NCI-H2029 (cell line): ENCODE measurements at regions not wholly inside any gene's neighbourhood (a gene's known extent, or its start where the extent isn't known, plus 50 kb on each side); places are given as distances from the start of the nearest gene placed in this dataset.
"Not testable (repeated sequence)": the region's sequence is repeated elsewhere in the genome, so short reads cannot be mapped to it uniquely, and the experiment has no call there.

Source experiments
- DNase-seq: peaks from one replicate; lab custom pipeline; 2025; lab: John Stamatoyannopoulos, UW

DNA sequence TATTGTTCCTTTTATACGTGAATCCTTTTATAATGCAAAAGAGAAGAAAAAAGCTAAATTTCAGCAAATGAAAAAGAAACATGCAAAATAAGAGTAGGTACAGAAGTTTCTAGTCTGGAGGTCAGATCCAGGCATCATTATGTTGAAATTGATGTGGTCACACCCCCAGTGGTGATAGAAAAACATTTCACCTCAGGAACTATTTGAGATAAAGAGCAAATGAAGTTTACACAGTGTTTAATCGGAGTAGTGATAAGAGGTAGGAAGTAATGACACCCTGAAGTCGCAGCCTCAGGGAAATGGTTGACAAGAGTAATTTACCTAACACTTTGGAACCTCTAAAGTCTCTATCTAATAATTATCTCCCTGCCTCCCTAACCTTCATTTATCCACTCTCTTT is 536.0 kb upstream of the STEAP1 start:
- DNase-seq, result no peak

DNA sequence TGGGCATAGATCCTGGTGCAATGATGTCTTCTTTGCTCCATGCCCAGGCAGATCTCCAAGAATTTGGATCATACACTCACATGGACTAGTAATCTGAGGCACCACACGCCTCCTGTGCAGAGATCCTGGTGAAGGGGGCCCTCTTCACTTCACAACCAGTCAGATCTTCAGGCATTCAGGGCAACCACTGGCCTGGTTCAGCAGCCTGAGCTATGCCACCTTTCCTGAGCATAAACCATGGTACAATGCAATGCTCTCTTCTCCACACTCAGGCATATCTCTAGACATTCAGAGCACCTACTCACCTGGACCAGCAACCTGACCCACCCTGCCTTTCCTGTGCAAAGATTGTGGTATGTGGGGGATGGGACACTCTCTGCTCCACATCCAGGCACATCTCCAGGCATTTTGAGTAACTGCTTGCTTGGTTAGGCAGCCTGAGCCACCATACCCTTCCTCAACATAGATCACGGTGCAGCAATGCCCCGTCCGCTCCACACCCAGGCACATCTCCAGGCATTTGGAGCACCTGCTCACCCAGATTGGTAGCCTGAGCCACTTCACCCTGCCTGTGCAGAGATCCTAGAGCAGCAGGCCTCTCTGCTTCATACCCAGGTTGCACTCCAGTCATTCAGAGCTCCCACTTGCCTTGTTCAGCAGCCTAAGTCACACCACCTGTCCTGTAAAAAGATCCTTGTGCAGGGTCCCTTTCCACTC is 532.2 kb upstream of the STEAP1 start:
- no peak for DNase-seq

DNA sequence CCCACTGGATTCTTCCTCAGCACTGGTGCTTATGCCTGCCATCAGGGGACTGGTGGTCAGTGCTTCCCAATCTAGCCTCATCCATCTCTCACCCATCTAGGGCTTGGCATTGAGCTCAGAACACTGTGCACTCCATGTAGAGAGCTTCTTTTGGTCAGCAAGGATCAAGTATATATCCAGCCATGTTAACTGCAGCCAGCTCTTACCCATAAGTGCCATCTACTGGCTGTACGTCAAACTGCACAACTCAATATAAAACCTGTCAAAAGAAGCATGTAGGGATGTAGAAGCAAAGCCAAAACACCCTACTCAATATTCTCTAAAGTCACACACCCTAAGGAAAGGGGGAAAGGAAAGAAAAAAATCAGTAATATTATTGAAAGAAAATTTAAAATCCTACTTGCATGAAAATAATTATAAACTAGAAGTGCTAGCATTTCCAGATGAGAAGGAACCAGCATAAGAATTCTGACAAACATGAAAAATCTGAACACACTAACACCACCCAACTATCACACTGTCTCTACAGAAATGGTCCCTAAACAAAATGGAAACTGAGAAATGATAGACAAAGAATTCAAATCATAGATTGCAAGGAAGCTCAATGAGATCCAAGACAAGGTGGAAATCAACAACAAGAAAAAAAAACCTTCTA is 531.1 kb upstream of the STEAP1 start:
- DNase-seq, result peak; percentile 16

DNA sequence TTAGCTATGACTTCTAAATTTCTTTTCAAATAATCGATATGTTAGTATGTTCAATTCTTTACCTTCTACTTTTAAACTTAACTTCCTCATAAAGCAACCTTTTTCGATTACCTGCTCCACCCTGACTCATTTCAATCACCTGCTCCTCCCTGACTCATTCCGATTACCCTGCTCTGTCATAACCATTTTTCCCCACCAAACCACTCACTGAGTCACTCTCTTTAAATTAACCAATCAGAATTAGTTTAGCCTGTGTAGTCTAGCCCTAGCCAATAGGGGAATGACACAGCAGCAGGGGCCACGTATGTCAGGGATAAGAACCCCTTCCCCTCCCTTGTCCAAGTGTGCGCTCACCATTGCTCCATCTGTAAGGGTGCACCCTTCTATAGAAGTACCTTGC is 530.1 kb upstream of the STEAP1 start:
- DNase-seq, result not testable (repeated sequence)

DNA sequence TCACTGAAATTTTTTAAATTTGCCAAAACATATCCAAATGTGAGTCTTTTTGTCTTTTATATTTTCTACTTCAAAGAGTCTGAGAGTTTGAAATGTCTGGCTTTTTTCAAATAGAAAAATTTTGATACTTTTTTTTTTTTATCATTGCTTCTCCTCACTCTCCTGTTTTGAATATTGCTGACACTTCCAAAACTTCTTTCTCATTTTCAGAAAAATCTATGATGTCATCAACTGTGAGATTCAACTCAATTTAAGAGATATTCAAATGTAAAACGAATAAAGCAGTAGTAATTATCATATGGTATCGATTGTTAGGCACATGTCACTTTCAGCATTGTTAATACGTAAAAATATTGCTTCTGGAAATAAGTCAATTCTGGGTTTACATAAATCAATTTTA is 505.8 kb upstream of the STEAP1 start:
- no peak for DNase-seq

DNA sequence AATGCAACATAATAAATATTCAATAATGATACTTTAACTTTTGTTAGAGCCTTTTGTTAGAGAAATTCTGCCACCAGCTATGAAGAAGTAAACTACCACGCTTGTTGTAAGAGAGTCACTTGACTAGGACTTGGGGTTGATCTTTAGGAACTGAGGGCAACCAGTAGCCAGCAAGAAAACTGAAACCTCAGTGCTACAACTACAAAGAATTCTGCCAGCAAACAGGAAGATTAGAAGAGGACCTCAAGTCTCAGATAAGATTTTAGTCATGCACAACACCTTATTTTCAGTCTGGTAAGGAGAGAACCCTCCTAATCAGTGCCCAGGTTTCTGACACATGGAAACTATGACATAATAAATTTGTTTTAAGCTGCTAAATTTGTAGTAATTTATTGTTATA is 498.3 kb upstream of the STEAP1 start:
- no peak for DNase-seq

DNA sequence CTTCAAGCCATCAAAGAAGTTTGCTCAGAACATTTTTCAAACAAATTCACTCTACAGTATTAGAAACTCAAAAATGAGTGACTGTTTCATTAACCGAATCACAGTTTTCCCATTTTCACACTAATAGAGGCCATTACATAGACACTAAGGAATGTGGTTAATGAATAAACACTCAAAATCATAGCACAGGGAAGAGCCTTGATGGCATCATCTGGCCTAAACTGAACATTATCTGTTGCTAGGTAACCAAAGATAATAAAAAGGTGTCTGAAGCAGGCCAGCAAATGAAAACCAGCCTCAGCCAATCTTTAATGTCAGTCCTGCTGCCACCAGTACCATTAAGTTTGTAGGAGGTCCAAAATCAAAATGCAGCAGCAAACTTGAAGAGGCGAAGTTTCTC is 492.4 kb upstream of the STEAP1 start:
- no peak for DNase-seq

DNA sequence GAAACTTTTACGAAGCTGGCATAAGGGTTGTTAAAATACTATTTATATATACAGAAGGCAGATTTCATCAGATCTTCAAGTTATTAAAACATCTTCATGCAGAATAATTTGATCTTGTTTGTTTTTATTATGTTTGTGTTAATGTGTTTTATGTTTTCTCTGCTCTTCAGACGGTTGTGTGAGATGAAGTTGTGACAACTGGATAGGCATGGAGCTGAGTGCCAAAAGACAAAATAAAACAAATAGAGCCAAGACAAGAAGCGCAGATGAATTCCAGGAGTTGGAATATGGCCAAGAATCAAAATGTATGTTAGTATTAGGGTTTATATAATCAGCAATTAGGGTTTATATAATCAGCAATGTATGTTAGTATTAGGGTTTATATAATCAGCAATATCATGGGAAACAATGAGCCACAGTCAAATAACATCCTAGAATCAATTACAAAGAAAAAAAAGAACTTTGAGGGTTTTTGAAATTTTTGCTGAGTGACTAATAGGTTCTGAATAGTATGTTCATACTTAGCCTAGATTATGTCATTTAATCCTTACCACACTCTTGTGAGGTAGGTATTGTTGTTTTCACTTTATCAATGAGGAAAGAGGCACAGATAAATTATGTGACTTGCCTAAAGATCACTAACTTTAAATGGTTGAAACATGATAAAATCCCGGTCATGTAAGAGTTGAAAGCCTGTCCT is 488.0 kb upstream of the STEAP1 start:
- no peak for DNase-seq

DNA sequence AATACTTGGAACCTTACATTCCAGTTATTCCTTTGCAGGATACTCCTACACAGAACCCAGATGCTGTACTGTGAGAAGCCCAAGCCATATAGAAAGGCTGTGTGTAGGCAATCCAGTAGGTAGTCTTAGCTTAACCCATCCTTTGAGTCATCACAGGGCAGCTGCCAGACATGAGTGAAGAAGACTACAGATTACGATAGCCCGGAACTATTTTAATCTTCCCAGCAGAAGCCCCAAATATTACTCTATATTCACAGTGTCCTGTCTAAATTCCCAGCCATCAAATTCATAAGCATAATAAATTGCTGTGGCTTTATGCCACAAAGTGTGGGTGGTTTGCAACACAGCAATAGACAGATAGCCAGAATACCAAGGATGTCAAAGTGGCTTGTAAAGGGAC is 474.1 kb upstream of the STEAP1 start:
- no peak for DNase-seq

DNA sequence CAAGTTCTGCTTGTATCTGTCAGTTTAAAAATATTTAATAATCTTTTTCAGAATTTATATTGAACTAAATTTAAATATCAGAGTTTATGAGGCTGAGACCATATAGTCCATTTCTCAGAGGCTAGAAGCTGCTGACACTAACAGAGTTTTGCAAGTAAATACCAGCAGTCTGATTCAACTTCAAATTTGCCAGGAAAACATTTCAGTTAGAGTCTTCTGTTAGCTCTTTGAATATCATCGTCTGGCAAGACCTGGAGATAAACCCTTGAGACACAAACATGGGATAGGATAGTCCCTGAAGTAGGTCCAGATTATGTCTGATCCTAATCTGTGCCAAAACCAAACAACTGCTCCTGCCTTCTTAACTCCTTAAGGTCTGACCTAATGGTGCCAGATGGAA is 472.8 kb upstream of the STEAP1 start:
- DNase-seq, result no peak

DNA sequence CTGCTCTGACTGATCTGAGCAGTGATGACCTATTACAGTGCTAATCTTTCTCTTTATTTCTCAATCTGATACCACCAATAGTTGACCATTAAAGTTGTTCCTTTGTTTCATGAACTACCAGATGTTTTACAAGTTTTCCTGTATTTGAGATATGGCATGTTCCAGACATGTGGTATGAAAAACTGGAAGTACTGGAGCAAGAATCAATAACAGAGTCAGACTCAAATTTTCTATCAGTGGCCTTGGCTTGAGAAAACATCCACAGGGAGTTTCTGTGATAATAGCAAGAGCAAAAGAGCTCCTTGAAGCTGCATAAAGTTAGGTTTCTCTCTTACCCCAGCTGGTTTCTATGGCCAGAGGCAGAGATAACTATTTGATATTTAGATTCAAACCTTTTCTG is 469.0 kb upstream of the STEAP1 start:
- no peak for DNase-seq

DNA sequence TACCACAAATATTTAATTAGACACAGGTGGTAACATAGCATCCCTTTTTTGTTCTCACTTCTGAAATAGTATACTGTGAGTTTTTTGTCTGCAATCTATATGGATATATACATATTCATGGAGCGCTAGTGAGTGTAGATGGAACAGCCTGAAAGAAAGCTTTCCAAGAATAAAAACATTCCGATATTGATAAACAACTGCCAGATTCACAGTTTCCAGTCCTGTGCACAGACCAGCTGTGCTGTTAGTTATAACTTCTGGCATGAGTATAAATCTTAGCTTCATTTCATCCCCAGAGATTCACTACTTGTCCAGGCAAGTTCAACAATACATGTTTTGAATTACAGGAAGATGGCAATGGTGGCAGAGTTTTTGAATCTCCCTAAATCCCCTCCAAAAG is 467.1 kb upstream of the STEAP1 start:
- DNase-seq, result no peak

DNA sequence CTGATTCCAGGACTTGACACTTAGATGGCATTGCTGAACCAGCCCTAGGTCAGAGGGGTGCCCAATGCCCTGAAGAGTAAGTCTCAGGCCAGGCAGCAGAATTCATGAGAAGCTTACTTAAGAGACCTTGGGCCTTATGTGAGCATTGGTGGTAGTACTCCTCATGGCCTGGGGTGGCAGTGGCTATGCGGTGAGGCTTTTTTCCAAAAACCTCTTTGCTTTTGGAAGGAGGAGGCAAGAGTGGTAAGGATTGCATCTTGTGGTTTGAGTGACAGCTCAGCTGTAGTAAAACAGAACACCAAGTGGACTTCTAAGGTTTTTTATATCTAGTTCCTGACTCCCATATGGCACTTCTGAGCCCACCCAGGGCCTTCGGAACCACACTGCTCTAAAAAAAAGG is 459.0 kb upstream of the STEAP1 start:
- DNase-seq, result no peak

DNA sequence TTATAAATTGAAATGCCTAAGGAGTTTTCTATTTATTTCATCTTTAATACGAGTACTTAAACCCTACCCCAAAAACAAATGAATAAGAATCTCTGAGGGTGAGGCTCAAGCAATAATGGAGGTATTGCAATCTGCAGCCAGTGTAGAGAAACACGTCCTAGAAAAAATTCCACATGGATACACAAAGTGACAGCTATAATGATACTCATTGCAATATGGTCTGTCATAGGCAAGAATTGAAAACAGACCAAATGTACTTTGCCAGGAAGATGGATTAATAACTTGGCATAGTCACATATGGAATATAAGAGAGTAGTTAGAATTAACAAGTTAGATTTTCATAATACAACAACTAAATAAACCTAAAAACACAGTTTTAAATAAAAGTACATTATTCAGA is 440.1 kb upstream of the STEAP1 start:
- DNase-seq, result no peak

DNA sequence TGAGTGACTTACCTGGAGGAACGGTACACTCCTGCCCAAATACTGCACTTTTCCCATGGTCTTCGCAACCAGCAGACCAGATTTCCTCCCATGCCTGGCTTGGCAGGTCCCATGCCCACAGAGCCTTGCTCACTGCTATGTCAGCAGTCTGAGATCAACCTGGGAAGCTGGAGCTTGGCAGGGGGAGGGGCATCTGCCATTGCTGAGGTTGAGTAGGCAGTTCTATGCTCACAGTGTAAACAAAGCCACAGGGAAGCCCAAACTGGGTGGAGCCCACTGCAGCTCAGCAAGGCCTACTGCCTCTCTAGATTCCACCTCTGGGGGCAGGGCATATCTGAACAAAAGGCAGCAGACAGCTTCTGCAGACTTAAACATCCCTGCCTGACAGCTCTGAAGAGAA is 435.3 kb upstream of the STEAP1 start:
- peak; percentile 0 for DNase-seq

DNA sequence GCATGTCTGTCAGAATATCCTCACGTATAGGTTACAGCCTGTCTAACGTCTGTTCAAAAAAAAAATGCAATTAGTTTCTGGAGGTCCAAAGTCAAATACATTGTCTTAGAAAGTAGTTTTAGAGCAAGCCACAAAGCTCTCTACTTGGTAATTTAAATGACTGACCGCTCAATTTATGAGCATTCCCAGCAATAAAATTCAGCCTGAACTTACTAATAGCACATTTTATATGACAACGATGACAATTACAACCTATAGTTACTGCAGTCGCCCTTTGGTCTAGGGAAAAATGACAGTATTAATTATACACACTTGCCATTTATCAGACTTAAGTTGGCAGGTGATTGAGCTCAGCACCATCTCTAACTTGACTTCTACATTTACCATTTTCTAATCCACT is 425.8 kb upstream of the STEAP1 start:
- DNase-seq, result no peak

DNA sequence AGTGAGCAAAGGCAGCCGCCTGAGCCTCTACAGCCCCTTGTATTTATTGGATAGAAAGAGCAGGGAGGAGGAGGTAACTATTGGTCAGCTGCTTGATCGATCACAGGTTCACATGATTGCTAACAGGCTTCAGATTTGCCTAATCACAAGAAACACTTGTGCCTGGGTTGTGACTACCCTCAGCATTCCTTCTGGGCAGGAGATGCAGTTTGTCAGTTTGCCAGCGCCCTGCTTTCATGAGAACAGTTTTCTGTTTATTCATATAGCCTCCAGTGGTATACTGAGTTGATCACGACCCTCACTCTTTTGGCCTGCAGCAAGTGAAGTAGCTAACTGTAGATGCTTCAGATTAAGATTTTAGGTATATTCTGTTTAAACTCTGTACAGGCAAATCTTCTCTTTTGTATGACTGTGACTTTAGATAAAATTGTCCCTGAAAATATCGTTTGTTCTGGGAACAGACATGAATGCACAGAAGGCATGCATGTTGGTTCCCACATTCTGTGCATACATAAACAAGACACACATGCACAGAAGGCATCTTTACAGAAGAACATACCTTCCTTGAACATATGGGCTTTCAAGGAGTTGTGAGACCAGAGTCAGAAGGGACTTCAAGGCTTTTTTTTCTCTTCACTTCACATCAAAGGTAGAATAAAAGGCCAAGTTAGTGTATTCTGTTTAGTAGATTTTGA is 422.4 kb upstream of the STEAP1 start:
- DNase-seq, result no peak

DNA sequence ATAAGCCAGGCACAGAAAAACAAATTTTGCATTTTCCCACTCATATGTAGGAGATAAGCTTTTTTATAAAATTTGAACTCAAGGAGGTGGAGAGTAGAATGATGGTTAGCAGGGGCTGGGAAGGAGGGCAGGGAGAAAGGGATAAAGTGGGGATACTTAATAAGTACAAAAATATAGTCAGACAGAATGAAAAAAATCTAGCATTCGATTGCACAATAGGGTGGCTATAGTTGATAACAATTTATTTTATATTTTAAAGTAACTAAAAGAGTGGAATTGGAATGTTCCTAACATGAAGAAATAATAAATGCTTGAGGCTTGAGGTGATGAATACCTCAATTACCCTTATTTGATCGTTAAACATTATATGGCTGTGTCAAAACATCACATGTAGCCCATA is 415.7 kb upstream of the STEAP1 start:
- no peak for DNase-seq

DNA sequence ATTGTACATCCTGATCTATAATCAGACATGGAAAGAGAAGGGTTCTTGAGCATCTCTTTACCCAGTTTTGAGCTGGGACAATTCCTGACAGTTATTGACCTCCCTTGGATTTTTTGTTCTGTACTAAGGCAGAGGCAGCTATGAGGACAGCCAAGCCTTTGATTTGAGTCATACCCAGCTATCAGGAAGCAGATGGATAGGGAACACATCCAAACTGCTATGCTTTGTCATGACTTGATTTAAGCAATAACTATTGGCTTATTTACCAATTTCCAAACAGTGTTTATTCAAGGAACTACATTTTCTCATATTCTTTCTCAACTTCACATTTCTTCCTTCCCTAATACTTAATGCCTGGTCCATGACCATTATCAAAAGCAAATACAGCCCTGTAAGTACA is 396.4 kb upstream of the STEAP1 start:
- DNase-seq, result no peak

DNA sequence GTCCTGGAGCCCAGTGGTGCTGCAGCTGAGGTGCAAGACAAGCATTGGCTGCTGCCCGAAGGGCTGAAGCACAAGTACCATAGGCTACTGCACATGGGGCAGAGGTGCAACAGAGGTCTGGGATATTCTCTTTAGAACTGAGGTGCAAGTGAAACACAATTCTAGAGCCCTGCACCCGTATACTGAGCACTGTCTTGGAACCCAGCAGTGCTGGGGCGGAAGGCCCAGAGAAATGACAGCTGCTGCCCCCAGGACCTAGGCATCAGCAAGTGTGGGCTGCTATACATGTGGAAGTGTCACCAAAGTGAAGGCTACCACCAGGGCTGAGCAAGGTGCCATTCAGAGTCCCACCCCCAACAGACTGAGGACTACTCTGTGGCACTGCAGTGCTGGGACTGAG is 393.6 kb upstream of the STEAP1 start:
- DNase-seq, result no peak

DNA sequence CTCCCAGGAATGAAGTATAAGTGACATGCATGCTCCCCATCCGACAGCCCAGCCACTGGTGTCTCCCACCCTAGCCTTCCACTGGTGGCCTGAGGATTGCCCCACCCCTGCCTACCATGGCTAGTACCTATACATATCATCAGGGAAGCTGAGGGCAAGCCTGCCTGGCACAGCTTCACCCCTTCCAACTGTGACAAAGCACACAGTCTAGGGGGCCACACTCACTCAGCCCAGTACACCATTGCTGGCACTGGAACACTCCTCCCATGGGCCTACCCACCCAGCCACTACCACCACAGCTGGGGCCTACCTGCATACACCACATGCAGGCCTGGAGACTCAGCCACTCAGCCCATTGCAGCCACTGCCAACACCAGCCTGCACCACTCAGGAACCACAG is 393.1 kb upstream of the STEAP1 start:
- no peak for DNase-seq

DNA sequence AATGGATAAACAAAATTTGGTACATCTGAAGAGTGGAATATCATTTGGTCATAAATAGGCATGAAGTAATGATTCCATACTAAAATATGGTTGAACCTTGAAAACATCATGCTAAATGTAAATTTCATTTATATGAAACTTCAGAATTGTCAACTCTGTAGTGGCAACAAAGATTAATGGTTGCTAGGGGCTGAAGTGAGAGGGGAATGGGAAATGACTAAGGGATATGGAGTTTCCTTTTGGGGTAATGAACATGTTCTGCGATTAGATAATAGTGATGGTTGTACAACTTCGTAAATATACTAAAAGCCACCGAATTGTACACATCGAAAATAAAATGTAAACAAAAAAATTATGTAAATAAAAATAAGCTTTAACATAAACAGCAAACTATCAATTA is 384.1 kb upstream of the STEAP1 start:
- DNase-seq, result no peak
